ENCODE measurements at regions not wholly inside any gene's neighbourhood (a gene's known extent, or its start where the extent isn't known, plus 50 kb on each side); places are given as distances from the start of the nearest gene placed in this dataset.

- Mint-ChIP-seq H3K36me3 (no peaks in the 10 kb centered on the region), H3K9me3 (peaks cover 10% of the 10 kb centered on the region), H3K4me1 (ENCODE audit: low read depth in 2 of 2) (no peaks in the 10 kb centered on the region), H3K4me3 (no peak overlapping the region), H3K27ac (no peak overlapping the region), H3K27me3 (no peaks in the 10 kb centered on the region)
- ATAC-seq = no peak
- no peak for DNase-seq (ENCODE audit: low spot score)
These were observed 288.6 kb upstream of the C9orf72 start for GRCh38 chr9:27861887-27862286.

- no peak overlapping the region for H3K4me3 Mint-ChIP-seq
- ATAC-seq (no peak), DNase-seq (ENCODE audit: low spot score) (no peak)
- peaks cover 17% of the 10 kb centered on the region for H3K9me3 Mint-ChIP-seq
- H3K36me3 Mint-ChIP-seq = no peaks in the 10 kb centered on the region
- no peak overlapping the region for H3K27ac Mint-ChIP-seq
- no peaks in the 10 kb centered on the region for H3K27me3 Mint-ChIP-seq
- H3K4me1 Mint-ChIP-seq (ENCODE audit: low read depth in 2 of 2) = no peaks in the 10 kb centered on the region
These were observed 291.6 kb upstream of the C9orf72 start for GRCh38 chr9:27864644-27865438.

- ATAC-seq (no peak), DNase-seq (ENCODE audit: low spot score) (no peak)
- no peaks in the 10 kb centered on the region for H3K27me3 Mint-ChIP-seq
- H3K4me1 Mint-ChIP-seq (ENCODE audit: low read depth in 2 of 2) = no peaks in the 10 kb centered on the region
- no peaks in the 10 kb centered on the region for H3K36me3 Mint-ChIP-seq
- no peak overlapping the region for H3K4me3 Mint-ChIP-seq
- H3K27ac Mint-ChIP-seq = no peak overlapping the region
- H3K9me3 Mint-ChIP-seq = peaks cover 10% of the 10 kb centered on the region
These were observed 293.5 kb upstream of the C9orf72 start for GRCh38 chr9:27866741-27867140.

GRCh38 chr9:27870404-27870803 is 297.1 kb upstream of the C9orf72 start:
- Mint-ChIP-seq H3K27ac (no peak overlapping the region), H3K36me3 (no peaks in the 10 kb centered on the region), H3K4me1 (ENCODE audit: low read depth in 2 of 2) (no peaks in the 10 kb centered on the region), H3K4me3 (no peak overlapping the region), H3K27me3 (no peaks in the 10 kb centered on the region), H3K9me3 (peaks cover 17% of the 10 kb centered on the region)
- no peak for DNase-seq (ENCODE audit: low spot score)
- ATAC-seq = no peak

- ATAC-seq (no peak), DNase-seq (ENCODE audit: low spot score) (no peak)
- H3K27me3 Mint-ChIP-seq = no peaks in the 10 kb centered on the region
- H3K4me3 Mint-ChIP-seq = no peak overlapping the region
- no peaks in the 10 kb centered on the region for H3K36me3 Mint-ChIP-seq
- no peaks in the 10 kb centered on the region for H3K4me1 Mint-ChIP-seq (ENCODE audit: low read depth in 2 of 2)
- no peak overlapping the region for H3K27ac Mint-ChIP-seq
- peaks cover 11% of the 10 kb centered on the region for H3K9me3 Mint-ChIP-seq
These were observed 306.9 kb upstream of the C9orf72 start for GRCh38 chr9:27880156-27880555.

GRCh38 chr9:27880635-27881034 is 307.4 kb upstream of the C9orf72 start:
- H3K27me3 Mint-ChIP-seq = no peaks in the 10 kb centered on the region

GRCh38 chr9:27888661-27889295 is 315.5 kb upstream of the C9orf72 start:
- H3K36me3 Mint-ChIP-seq = peaks cover 4% of the 10 kb centered on the region
- no peak overlapping the region for H3K27ac Mint-ChIP-seq
- no peaks in the 10 kb centered on the region for H3K27me3 Mint-ChIP-seq
- H3K4me1 Mint-ChIP-seq (ENCODE audit: low read depth in 2 of 2) = no peaks in the 10 kb centered on the region
- ATAC-seq (no peak), DNase-seq (ENCODE audit: low spot score) (no peak)
- peaks cover 4% of the 10 kb centered on the region for H3K9me3 Mint-ChIP-seq
- H3K4me3 Mint-ChIP-seq = no peak overlapping the region

More at GRCh38 chr9:27880635-27881034, 307.4 kb upstream of the C9orf72 start:
- Mint-ChIP-seq H3K4me3 (no peak overlapping the region), H3K4me1 (ENCODE audit: low read depth in 2 of 2) (no peaks in the 10 kb centered on the region), H3K9me3 (peaks cover 8% of the 10 kb centered on the region), H3K27ac (no peak overlapping the region), H3K36me3 (no peaks in the 10 kb centered on the region)
- DNase-seq (ENCODE audit: low spot score) (no peak), ATAC-seq (no peak)

- H3K9me3 Mint-ChIP-seq = peaks cover 2% of the 10 kb centered on the region
- ATAC-seq = no peak
- H3K27ac Mint-ChIP-seq = no peak overlapping the region
- no peaks in the 10 kb centered on the region for H3K27me3 Mint-ChIP-seq
- no peak for DNase-seq (ENCODE audit: low spot score)
- no peaks in the 10 kb centered on the region for H3K4me1 Mint-ChIP-seq (ENCODE audit: low read depth in 2 of 2)
- no peak overlapping the region for H3K4me3 Mint-ChIP-seq
- no peaks in the 10 kb centered on the region for H3K36me3 Mint-ChIP-seq
These were observed 351.2 kb upstream of the C9orf72 start for GRCh38 chr9:27924502-27924901.

GRCh38 chr9:27925815-27926214 is 352.5 kb upstream of the C9orf72 start:
- Mint-ChIP-seq H3K27ac (no peak overlapping the region), H3K4me3 (no peak overlapping the region), H3K4me1 (ENCODE audit: low read depth in 2 of 2) (no peaks in the 10 kb centered on the region), H3K36me3 (no peaks in the 10 kb centered on the region), H3K27me3 (no peaks in the 10 kb centered on the region), H3K9me3 (peaks cover 2% of the 10 kb centered on the region)
- DNase-seq (ENCODE audit: low spot score) (no peak), ATAC-seq (no peak)

GRCh38 chr9:27929841-27930240 is 356.6 kb upstream of the C9orf72 start:
- ATAC-seq = no peak
- H3K36me3 Mint-ChIP-seq = peaks cover 4% of the 10 kb centered on the region

GRCh38 chr9:27933210-27934025 is 360.1 kb upstream of the C9orf72 start:
- peaks cover 9% of the 10 kb centered on the region for H3K9me3 Mint-ChIP-seq
- H3K27ac Mint-ChIP-seq = no peak overlapping the region
- ATAC-seq = no peak
- H3K36me3 Mint-ChIP-seq = peaks cover 4% of the 10 kb centered on the region
- no peak overlapping the region for H3K4me3 Mint-ChIP-seq
- H3K27me3 Mint-ChIP-seq = no peaks in the 10 kb centered on the region
- DNase-seq (ENCODE audit: low spot score) = no peak
- H3K4me1 Mint-ChIP-seq (ENCODE audit: low read depth in 2 of 2) = no peaks in the 10 kb centered on the region

More at GRCh38 chr9:27929841-27930240, 356.6 kb upstream of the C9orf72 start:
- Mint-ChIP-seq H3K27ac (no peak overlapping the region), H3K4me3 (no peak overlapping the region), H3K4me1 (ENCODE audit: low read depth in 2 of 2) (no peaks in the 10 kb centered on the region), H3K27me3 (no peaks in the 10 kb centered on the region), H3K9me3 (peaks cover 6% of the 10 kb centered on the region)
- no peak for DNase-seq (ENCODE audit: low spot score)

- Mint-ChIP-seq H3K27ac (no peak overlapping the region), H3K9me3 (peaks cover 12% of the 10 kb centered on the region), H3K4me3 (no peak overlapping the region), H3K4me1 (ENCODE audit: low read depth in 2 of 2) (no peaks in the 10 kb centered on the region), H3K36me3 (peaks cover 4% of the 10 kb centered on the region), H3K27me3 (no peaks in the 10 kb centered on the region)
- ATAC-seq = no peak
- DNase-seq (ENCODE audit: low spot score) = no peak
These were observed 361.2 kb upstream of the C9orf72 start for GRCh38 chr9:27934471-27934870.

- Mint-ChIP-seq H3K4me1 (ENCODE audit: low read depth in 2 of 2) (no peaks in the 10 kb centered on the region), H3K4me3 (no peak overlapping the region), H3K27ac (no peak overlapping the region), H3K36me3 (peaks cover 4% of the 10 kb centered on the region), H3K9me3 (peaks cover 12% of the 10 kb centered on the region), H3K27me3 (no peaks in the 10 kb centered on the region)
- DNase-seq (ENCODE audit: low spot score) (no peak), ATAC-seq (no peak)
These were observed 365.9 kb upstream of the C9orf72 start for GRCh38 chr9:27939186-27939585.

- Mint-ChIP-seq H3K27me3 (no peaks in the 10 kb centered on the region), H3K36me3 (no peaks in the 10 kb centered on the region)
These were observed 367.3 kb upstream of the C9orf72 start for GRCh38 chr9:27940535-27940934.

More at GRCh38 chr9:27940535-27940934, 367.3 kb upstream of the C9orf72 start:
- Mint-ChIP-seq H3K4me3 (no peak overlapping the region), H3K9me3 (peaks cover 12% of the 10 kb centered on the region), H3K27ac (no peak overlapping the region), H3K4me1 (ENCODE audit: low read depth in 2 of 2) (no peaks in the 10 kb centered on the region)
- no peak for DNase-seq (ENCODE audit: low spot score)
- no peak for ATAC-seq

All from natural killer cell treated with Interleukin-12 subunit alpha and Interleukin-12 subunit beta and Interleukin-15 and Interleukin-18, amount 100 ng/mL, for 72 hours (primary cell).